PC-3 (cell line): ENCODE measurements at regions not wholly inside any gene's neighbourhood (a gene's known extent, or its start where the extent isn't known, plus 50 kb on each side); places are given as distances from the start of the nearest gene placed in this dataset.

Experiments
- ATAC-seq: fragments of 200-7000 bp; cut with Tn5 transposase; 2 replicates; pipeline ENCODE4 v1.9.1; 2020; ENCODE audit warnings: mild to moderate bottlenecking, moderate library complexity
- BruUV-seq: library from RNA; stranded (reverse); fragments of 400-500 nt; replicated peaks from 2 replicates; lab custom pipeline; 2021; lab: Mats Ljungman, UMichigan
- CTCF ChIA-PET: fragments of 300-600 bp; sonication (Branson Sonifier 250); formaldehyde crosslinking; loops from one replicate; lab custom pipeline; 2022; ENCODE audit warnings: antibody characterized with exemption; lab: Charles Lee
- POLR2A ChIA-PET: fragments of 300-600 bp; sonication (Branson Sonifier 250); formaldehyde crosslinking; loops from one replicate; lab custom pipeline; 2022; ENCODE audit warnings: antibody characterized with exemption; ENCODE audit not compliant: unreplicated experiment; lab: Charles Lee
- DNase-seq: peaks from one replicate; pipeline ENCODE4 v3.0.0-alpha.2; 2015
- H2AFZ ChIP-seq: fragments of 300-600 bp; sonication (generic); 2 replicates; pipeline ENCODE4 v1.6.0; 2016; ENCODE audit warnings: antibody characterized with exemption, low read length
- H3F3A ChIP-seq: fragments of 300-600 bp; sonication (generic); one replicate; pipeline ENCODE4 v1.6.0; 2017; ENCODE audit warnings: antibody characterized with exemption, low read length, control low read depth, mild to moderate bottlenecking; ENCODE audit not compliant: unreplicated experiment
- H3K27ac ChIP-seq: fragments of 300-600 bp; sonication (generic); 2 replicates; pipeline ENCODE4 v1.5.1; 2016; ENCODE audit warnings: mild to moderate bottlenecking, low read length
- H3K27me3 ChIP-seq: fragments of 300-600 bp; sonication (generic); 2 replicates; pipeline ENCODE4 v1.6.1; 2016; ENCODE audit warnings: low read length, mixed read lengths
- H3K36me3 ChIP-seq: fragments of 300-600 bp; sonication (generic); 2 replicates; pipeline ENCODE4 v1.6.1; 2016; ENCODE audit warnings: low read depth, mixed run types, low read length, mixed read lengths
- H3K4me1 ChIP-seq: fragments of 300-600 bp; sonication (generic); 2 replicates; pipeline ENCODE4 v1.5.1; 2016; ENCODE audit warnings: low read length; ENCODE audit not compliant: insufficient read depth
- H3K4me2 ChIP-seq: fragments of 300-600 bp; sonication (generic); 2 replicates; pipeline ENCODE4 v1.6.0; 2016; ENCODE audit warnings: low read length
- H3K4me3 ChIP-seq: fragments of 300-600 bp; sonication (generic); 2 replicates; pipeline ENCODE4 v1.5.1; 2016; ENCODE audit warnings: mild to moderate bottlenecking, low read length, mixed read lengths
- H3K79me2 ChIP-seq: fragments of 300-600 bp; sonication (generic); 2 replicates; pipeline ENCODE4 v1.6.1; 2017; ENCODE audit warnings: low read length, mixed read lengths
- H3K9ac ChIP-seq: fragments of 300-600 bp; sonication (generic); 2 replicates; pipeline ENCODE4 v1.6.0; 2016; ENCODE audit warnings: mild to moderate bottlenecking, low read length
- H3K9me2 ChIP-seq: fragments of 300-600 bp; sonication (generic); replicated peaks from 2 replicates; pipeline ENCODE4 v1.6.1; 2016; ENCODE audit warnings: mixed run types, low read length, mixed read lengths
- H3K9me3 ChIP-seq: fragments of 300-600 bp; sonication (generic); 2 replicates; pipeline ENCODE4 v1.6.1; 2016; ENCODE audit warnings: low read length, mixed read lengths
- H4K20me1 ChIP-seq: fragments of 300-600 bp; sonication (generic); 2 replicates; pipeline ENCODE4 v1.6.1; 2016; ENCODE audit warnings: low read length, mixed read lengths
- CTCF ChIP-seq: fragments of 300-600 bp; sonication (generic); conservative IDR thresholded peaks from 2 replicates; pipeline ENCODE4 v1.5.1; 2017; ENCODE audit warnings: antibody characterized with exemption, low read depth, mild to moderate bottlenecking, low read length
- EZH2 ChIP-seq: fragments of 300-600 bp; sonication (generic); IDR thresholded peaks from one replicate; pipeline ENCODE4 v1.6.1; 2017; ENCODE audit warnings: antibody characterized with exemption, mild to moderate bottlenecking, low read length; ENCODE audit not compliant: unreplicated experiment
- EZH2phosphoT487 ChIP-seq: fragments of 300-600 bp; sonication (generic); IDR thresholded peaks from 2 replicates; pipeline ENCODE4 v1.6.1; 2018; ENCODE audit warnings: mild to moderate bottlenecking, antibody characterized with exemption, low read length, borderline replicate concordance
- intact Hi-C: fragments of 100-400 bp; cut with micrococcal nuclease; formaldehyde crosslinking; loops from 2 replicates; pipeline ENCODE4 v1.9.0; 2023

GRCh38 chr9:79301551-79302391, 270.0 kb upstream of the TLE4 start:
- Histone ChIP-seq H3K4me3 (no peak overlapping the region), H3K9me3 (no peaks in the 10 kb centered on the region), H3K4me2 (no peak overlapping the region), H3K4me1 (no peaks in the 10 kb centered on the region), H3K9me2 (no peaks in the 10 kb centered on the region), H4K20me1 (no peaks in the 10 kb centered on the region), H3K27ac (no peak overlapping the region), H3K9ac (no peak overlapping the region), H3F3A (no peaks in the 10 kb centered on the region), H2AFZ (no peak overlapping the region), H3K27me3 (no peaks in the 10 kb centered on the region), H3K79me2 (no peaks in the 10 kb centered on the region), H3K36me3 (no peaks in the 10 kb centered on the region)
- POLR2A ChIA-PET: no interaction called here
- ATAC-seq (no peak), DNase-seq (no peak)
- intact Hi-C loops: no loop called here
- no TSS peak for BruUV-seq
- TF ChIP-seq EZH2phosphoT487: no peak
- TF ChIP-seq EZH2: no peak
- TF ChIP-seq CTCF: no peak
- CTCF ChIA-PET: no interaction called here

GRCh38 chr9:79302569-79302968, 269.2 kb upstream of the TLE4 start:
- Histone ChIP-seq H3K9me3 (no peaks in the 10 kb centered on the region), H3K4me2 (no peak overlapping the region), H3K4me3 (no peak overlapping the region), H3K27me3 (no peaks in the 10 kb centered on the region), H3K4me1 (no peaks in the 10 kb centered on the region), H2AFZ (no peak overlapping the region), H3K9ac (no peak overlapping the region), H3K27ac (no peak overlapping the region), H3K9me2 (no peaks in the 10 kb centered on the region), H3F3A (no peaks in the 10 kb centered on the region), H3K36me3 (no peaks in the 10 kb centered on the region), H4K20me1 (no peaks in the 10 kb centered on the region), H3K79me2 (no peaks in the 10 kb centered on the region)
- ChIA-PET POLR2A (no interaction called here), CTCF (no interaction called here)
- ATAC-seq: no peak
- no peak for DNase-seq
- TF ChIP-seq EZH2 (no peak), CTCF (no peak), EZH2phosphoT487 (no peak)
- no TSS peak for BruUV-seq
- intact Hi-C loops: no loop called here

GRCh38 chr9:79308012-79308411, 263.8 kb upstream of the TLE4 start:
- Histone ChIP-seq H3K27me3 (no peaks in the 10 kb centered on the region), H3F3A (no peaks in the 10 kb centered on the region), H3K9me2 (no peaks in the 10 kb centered on the region), H3K4me2 (no peak overlapping the region), H4K20me1 (no peaks in the 10 kb centered on the region), H3K36me3 (no peaks in the 10 kb centered on the region), H3K4me3 (no peak overlapping the region), H2AFZ (no peak overlapping the region), H3K9ac (no peak overlapping the region), H3K27ac (no peak overlapping the region), H3K9me3 (no peaks in the 10 kb centered on the region), H3K79me2 (no peaks in the 10 kb centered on the region), H3K4me1 (no peaks in the 10 kb centered on the region)
- ChIA-PET CTCF (no interaction called here), POLR2A (no interaction called here)
- DNase-seq (no peak), ATAC-seq (no peak)
- BruUV-seq: no TSS peak
- no peak for TF ChIP-seq EZH2phosphoT487
- TF ChIP-seq CTCF: no peak
- no peak for TF ChIP-seq EZH2
- intact Hi-C loops: no loop called here
